GM12878 (cell line): ENCODE measurements at regions not wholly inside any gene's neighbourhood (a gene's known extent, or its start where the extent isn't known, plus 50 kb on each side); places are given as distances from the start of the nearest gene placed in this dataset.

Experiments
- ATAC-seq: fragments of 200-7000 bp; cut with Tn5 transposase; 3 replicates; pipeline ENCODE4 v1.9.1; 2020; ENCODE audit warnings: mild to moderate bottlenecking, moderate library complexity
- BruUV-seq: library from RNA; stranded (reverse); fragments of 400-500 nt; replicated peaks from 2 replicates; lab custom pipeline; 2021; lab: Mats Ljungman, UMichigan
- CTCF ChIA-PET: fragments of 300-600 bp; sonication (Branson Sonifier 250); formaldehyde crosslinking; extraction: SDS; loops from one replicate; lab custom pipeline; 2021; ENCODE audit warnings: inconsistent platforms; lab: Yijun Ruan, JAX
- POLR2A ChIA-PET: fragments of 350-600 bp; formaldehyde crosslinking; extraction: SDS; loops from one replicate; lab custom pipeline; 2021; ENCODE audit warnings: inconsistent platforms; lab: Charles Lee
- RAD21 ChIA-PET: fragments of 300-600 bp; sonication (Branson Sonifier 250); formaldehyde crosslinking; loops from one replicate; lab custom pipeline; 2023; ENCODE audit warnings: antibody characterized with exemption; ENCODE audit not compliant: unreplicated experiment; lab: Charles Lee
- SMC1A ChIA-PET: fragments of 300-600 bp; sonication (Branson Sonifier 250); formaldehyde crosslinking; loops from one replicate; lab custom pipeline; 2023; ENCODE audit not compliant: unreplicated experiment, uncharacterized antibody; lab: Charles Lee
- DNase-seq: peaks from one replicate; pipeline ENCODE4 v3.0.0-alpha.2; 2011; ENCODE audit warnings: low read depth, low spot score
- FAIRE-seq: peaks from 3 replicates; lab custom pipeline; 2011; peaks lifted over from hg19 to GRCh38; lab: Jason Lieb, UNC
- H2AFZ ChIP-seq: 2 replicates; pipeline ENCODE4 v1.6.0; 2011; ENCODE audit warnings: low read depth, low read length, control low read depth; ENCODE audit not compliant: control insufficient read depth
- H3K27ac ChIP-seq: 2 replicates; pipeline ENCODE4 v1.5.1; 2011; ENCODE audit warnings: control low read depth; ENCODE audit not compliant: control insufficient read depth, insufficient read depth
- H3K27me3 ChIP-seq, 2 experiments: replicated peaks in 1 of 2; 2 replicates each; pipeline versions ENCODE4 v1.6.0 to v1.6.1; 2011; ENCODE audit warnings: low read length in 1 of 2; ENCODE audit not compliant: control insufficient read depth in 2 of 2, insufficient read depth in 2 of 2
- H3K36me3 ChIP-seq, 2 experiments: 2 replicates each; pipeline ENCODE4 v1.5.1; 2011; ENCODE audit warnings: low read length in 1 of 2; ENCODE audit not compliant: control insufficient read depth in 2 of 2, insufficient read depth in 2 of 2
- H3K4me1 ChIP-seq: 2 replicates; pipeline ENCODE4 v1.6.1; 2011; ENCODE audit warnings: mild to moderate bottlenecking, low read length, moderate library complexity, mixed read lengths; ENCODE audit not compliant: control insufficient read depth, insufficient read depth
- H3K4me2 ChIP-seq: 2 replicates; pipeline ENCODE4 v1.6.0; 2011; ENCODE audit warnings: control low read depth; ENCODE audit not compliant: control insufficient read depth, insufficient read depth
- H3K4me3 ChIP-seq: fragments of 200-600 bp; sonication (generic); 2 replicates; pipeline ENCODE4 v1.5.1; 2016
- H3K79me2 ChIP-seq: 2 replicates; pipeline ENCODE4 v1.6.0; 2011; ENCODE audit warnings: low read length; ENCODE audit not compliant: control insufficient read depth, insufficient read depth
- H3K9ac ChIP-seq: 2 replicates; pipeline ENCODE4 v1.8.0; 2011; ENCODE audit warnings: low read length, control low read depth, mixed read lengths; ENCODE audit not compliant: control insufficient read depth, insufficient read depth
- H3K9me3 ChIP-seq: replicated peaks from 3 replicates; pipeline ENCODE4 v1.5.1; 2011; ENCODE audit warnings: mild to moderate bottlenecking, low read length; ENCODE audit not compliant: control insufficient read depth, insufficient read depth
- H4K20me1 ChIP-seq: 2 replicates; pipeline ENCODE4 v1.6.0; 2011; ENCODE audit not compliant: control insufficient read depth, insufficient read depth
- BCL3 ChIP-seq: IDR thresholded peaks from 2 replicates; pipeline ENCODE4 v1.6.1; 2011; ENCODE audit warnings: borderline replicate concordance, low read depth, mild to moderate bottlenecking, moderate library complexity, low read length; ENCODE audit not compliant: insufficient read depth, poor library complexity, severe bottlenecking
- CEBPZ ChIP-seq: fragments of 150-350 bp; IDR thresholded peaks from 2 replicates; pipeline ENCODE4 v1.6.1; 2016; ENCODE audit warnings: low read depth, low read length
- CHD1 ChIP-seq: IDR thresholded peaks from 2 replicates; pipeline ENCODE4 v1.6.1; 2012; ENCODE audit warnings: low read depth, low read length, improper control_type of control experiment
- CHD4 ChIP-seq: fragments of 200-600 bp; sonication (generic); IDR thresholded peaks from 2 replicates; pipeline ENCODE4 v1.6.1; 2016; ENCODE audit warnings: mild to moderate bottlenecking
- ESRRA ChIP-seq: IDR thresholded peaks from 2 replicates; pipeline ENCODE4 v1.6.1; 2012; ENCODE audit warnings: mild to moderate bottlenecking, low read length, improper control_type of control experiment
- IKZF2 ChIP-seq, 2 experiments: fragments of 450-650 bp; IDR thresholded peaks; 2 replicates each; pipeline ENCODE4 v1.6.1; 2017; ENCODE audit warnings: mild to moderate bottlenecking in 2 of 2, moderate library complexity in 2 of 2
- JUND ChIP-seq: IDR thresholded peaks from 2 replicates; pipeline ENCODE4 v1.6.1; 2012; ENCODE audit warnings: low read depth, mild to moderate bottlenecking, low read length, improper control_type of control experiment, moderate library complexity
- POU2F2 ChIP-seq: IDR thresholded peaks from 3 replicates; pipeline ENCODE4 v1.6.1; 2011; ENCODE audit warnings: low read depth, mild to moderate bottlenecking, low read length, borderline replicate concordance
- RELA ChIP-seq: fragments of 450-650 bp; IDR thresholded peaks from 2 replicates; pipeline ENCODE4 v1.8.0; 2014; ENCODE audit warnings: borderline replicate concordance; ENCODE audit not compliant: partially characterized antibody
- REST ChIP-seq: IDR thresholded peaks from 2 replicates; pipeline ENCODE4 v1.6.1; 2012; ENCODE audit warnings: mild to moderate bottlenecking, low read depth, low read length
- TARDBP ChIP-seq: IDR thresholded peaks from 2 replicates; pipeline ENCODE4 v1.6.1; 2016; ENCODE audit warnings: borderline replicate concordance
- WGBS: methylation state at CpG from one replicate; pipeline ENCODE4 v1.1.6; 2016; ENCODE audit warnings: low lambda C conversion rate; ENCODE audit not compliant: insufficient replicate concordance, insufficient coverage; ENCODE audit errors: missing lambda C conversion rate; 5-methylcytosine and 5-hydroxymethylcytosine counted together
- in situ Hi-C: fragments of 300-500 bp; cut with MboI; formaldehyde crosslinking; loops from 9 replicates; pipeline ENCODE4 v1.14.3; 2018; ENCODE audit warnings: mixed read lengths
- intact Hi-C: fragments of 100-400 bp; cut with micrococcal nuclease; formaldehyde crosslinking; loops from one replicate; pipeline ENCODE4 v1.14.2; 2022; ENCODE audit not compliant: unreplicated experiment

- ChIA-PET POLR2A (no interaction called here), SMC1A (no interaction called here)
These were observed 564.5 kb downstream of the ZNF674 start for GRCh38 chrX:45980726-45981125.

GRCh38 chrX:45975633-45976032 is 569.6 kb downstream of the ZNF674 start:
- no TSS peak for BruUV-seq
- TF ChIP-seq TARDBP (no peak), RELA (no peak), CHD1 (no peak), ESRRA (no peak), BCL3 (no peak), IKZF2 (IDR thresholded peaks at IDR 0.05) (no peak), REST (no peak), JUND (no peak), POU2F2 (no peak), CEBPZ (no peak)

More at GRCh38 chrX:45980726-45981125, 564.5 kb downstream of the ZNF674 start:
- no peak for ATAC-seq
- ChIA-PET RAD21 (no interaction called here), CTCF (no interaction called here)
- Histone ChIP-seq H3K27ac (no peak overlapping the region), H3K27me3 (no peaks in the 10 kb centered on the region), H3K79me2 (no peaks in the 10 kb centered on the region), H3K4me3 (no peak overlapping the region), H2AFZ (no peak overlapping the region), H3K4me1 (no peaks in the 10 kb centered on the region), H3K9ac (no peak overlapping the region), H3K9me3 (no peaks in the 10 kb centered on the region), H3K36me3 (no peaks in the 10 kb centered on the region), H3K4me2 (no peak overlapping the region), H4K20me1 (no peaks in the 10 kb centered on the region)
- no peak for TF ChIP-seq CHD4
- FAIRE-seq: no peak
- in situ Hi-C loops (no loop called here), intact Hi-C loops (no loop called here)
- no TSS peak for BruUV-seq
- WGBS: 3% methylated on average over 2 of the region's 2 CpGs
- no peak for DNase-seq

More at GRCh38 chrX:45975633-45976032, 569.6 kb downstream of the ZNF674 start:
- FAIRE-seq (no peak), DNase-seq (no peak), ATAC-seq (no peak)
- SMC1A ChIA-PET: interaction anchor here (1.7 kb wide), 1 partner anchor 47 kb away, joined by 3 read pairs; no protein-coding TSS in a partner anchor
- RAD21 ChIA-PET: no interaction called here
- intact Hi-C loops (no loop called here), in situ Hi-C loops (no loop called here)
- Histone ChIP-seq H3K79me2 (no peaks in the 10 kb centered on the region), H3K4me2 (no peak overlapping the region), H2AFZ (no peak overlapping the region), H4K20me1 (no peaks in the 10 kb centered on the region), H3K27me3 (no peaks in the 10 kb centered on the region), H3K36me3 (no peaks in the 10 kb centered on the region), H3K9ac (no peak overlapping the region), H3K4me3 (no peak overlapping the region), H3K27ac (no peak overlapping the region), H3K9me3 (no peaks in the 10 kb centered on the region), H3K4me1 (no peaks in the 10 kb centered on the region)
- CTCF ChIA-PET: no interaction called here
- POLR2A ChIA-PET: no interaction called here
